Loucy (cell line): ENCODE measurements at regions not wholly inside any gene's neighbourhood (a gene's known extent, or its start where the extent isn't known, plus 50 kb on each side); places are given as distances from the start of the nearest gene placed in this dataset.

Experiments
- H2AFZ ChIP-seq: fragments of 200-600 bp; sonication (generic); 2 replicates; pipeline ENCODE4 v1.6.0; 2016; ENCODE audit warnings: antibody characterized with exemption, mild to moderate bottlenecking, low read length, moderate library complexity
- H3F3A ChIP-seq: fragments of 200-600 bp; 2 replicates; pipeline ENCODE4 v1.6.0; 2016; ENCODE audit warnings: antibody characterized with exemption, low read depth, mild to moderate bottlenecking
- H3K27me3 ChIP-seq: fragments of 200-600 bp; sonication (generic); 2 replicates; pipeline ENCODE4 v1.6.1; 2014; ENCODE audit warnings: low read length, mild to moderate bottlenecking; ENCODE audit not compliant: insufficient read depth, poor library complexity, severe bottlenecking
- H3K36me3 ChIP-seq: fragments of 200-600 bp; sonication (generic); 2 replicates; pipeline ENCODE4 v1.6.1; 2016; ENCODE audit warnings: low read length; ENCODE audit not compliant: insufficient read depth
- H3K4me1 ChIP-seq: fragments of 200-600 bp; sonication (generic); 2 replicates; pipeline ENCODE4 v1.5.1; 2014; ENCODE audit warnings: low read length, mild to moderate bottlenecking; ENCODE audit not compliant: insufficient read depth, poor library complexity, severe bottlenecking
- H3K4me2 ChIP-seq: fragments of 200-600 bp; sonication (generic); 2 replicates; pipeline ENCODE4 v1.6.0; 2014; ENCODE audit warnings: antibody characterized with exemption, low read length, low read depth, mild to moderate bottlenecking; ENCODE audit not compliant: poor library complexity, severe bottlenecking
- H3K4me3 ChIP-seq: fragments of 200-600 bp; sonication (generic); 2 replicates; pipeline ENCODE4 v1.5.1; 2014; ENCODE audit warnings: low read length, mild to moderate bottlenecking, mixed read lengths; ENCODE audit not compliant: poor library complexity, severe bottlenecking
- H3K79me2 ChIP-seq: fragments of 200-600 bp; sonication (generic); 2 replicates; pipeline ENCODE4 v1.6.1; 2014; ENCODE audit warnings: low read length; ENCODE audit not compliant: insufficient read depth
- H3K9ac ChIP-seq: fragments of 200-600 bp; sonication (generic); 2 replicates; pipeline ENCODE4 v1.6.0; 2014; ENCODE audit warnings: mild to moderate bottlenecking, low read depth, low read length, moderate library complexity; ENCODE audit not compliant: poor library complexity, severe bottlenecking
- H3K9me2 ChIP-seq: fragments of 200-600 bp; sonication (generic); replicated peaks from 2 replicates; pipeline ENCODE4 v1.6.1; 2016; ENCODE audit warnings: low read depth, low read length, mixed read lengths
- H3K9me3 ChIP-seq: fragments of 200-600 bp; sonication (generic); 2 replicates; pipeline ENCODE4 v1.6.1; 2014; ENCODE audit warnings: mild to moderate bottlenecking, antibody characterized with exemption, low read length, low read depth; ENCODE audit not compliant: insufficient read depth
- H4K20me1 ChIP-seq: fragments of 200-600 bp; sonication (generic); 2 replicates; pipeline ENCODE4 v1.6.0; 2014; ENCODE audit warnings: antibody characterized with exemption, low read length, mild to moderate bottlenecking; ENCODE audit not compliant: insufficient read depth, poor library complexity, severe bottlenecking
- CTCF ChIP-seq: fragments of 200-600 bp; sonication (generic); conservative IDR thresholded peaks from 2 replicates; pipeline ENCODE4 v1.5.1; 2014; ENCODE audit warnings: mild to moderate bottlenecking, antibody characterized with exemption, low read length
- EZH2phosphoT487 ChIP-seq: fragments of 200-600 bp; IDR thresholded peaks from 2 replicates; pipeline ENCODE4 v1.6.1; 2018; ENCODE audit warnings: antibody characterized with exemption, mild to moderate bottlenecking, moderate library complexity, borderline replicate concordance

GRCh38 chr1:187044411-187044810, 215.7 kb downstream of the PLA2G4A start:
- Histone ChIP-seq H3F3A (no peaks in the 10 kb centered on the region), H3K9ac (no peak overlapping the region), H3K36me3 (no peaks in the 10 kb centered on the region), H2AFZ (no peak overlapping the region), H3K9me2 (no peaks in the 10 kb centered on the region), H3K79me2 (no peaks in the 10 kb centered on the region), H3K4me3 (no peak overlapping the region), H4K20me1 (no peaks in the 10 kb centered on the region), H3K27me3 (no peaks in the 10 kb centered on the region), H3K4me2 (no peak overlapping the region), H3K9me3 (no peaks in the 10 kb centered on the region), H3K4me1 (peaks cover 3% of the 10 kb centered on the region)
- TF ChIP-seq EZH2phosphoT487: no peak
- no peak for TF ChIP-seq CTCF

GRCh38 chr1:187045371-187045770, 216.6 kb downstream of the PLA2G4A start:
- no peaks in the 10 kb centered on the region for H3K4me1 ChIP-seq
- H3K79me2 ChIP-seq: no peaks in the 10 kb centered on the region
- H3K4me2 ChIP-seq: no peak overlapping the region
- H2AFZ ChIP-seq: no peak overlapping the region
- no peaks in the 10 kb centered on the region for H3F3A ChIP-seq
- no peaks in the 10 kb centered on the region for H3K9me2 ChIP-seq
- no peak overlapping the region for H3K4me3 ChIP-seq
- no peaks in the 10 kb centered on the region for H3K36me3 ChIP-seq
- TF ChIP-seq CTCF (no peak), EZH2phosphoT487 (no peak)
- H4K20me1 ChIP-seq: no peaks in the 10 kb centered on the region
- no peaks in the 10 kb centered on the region for H3K9me3 ChIP-seq
- no peaks in the 10 kb centered on the region for H3K27me3 ChIP-seq
- H3K9ac ChIP-seq: no peak overlapping the region

- Histone ChIP-seq H3K9ac (no peak overlapping the region), H3K4me1 (no peaks in the 10 kb centered on the region), H3K9me3 (no peaks in the 10 kb centered on the region), H3K9me2 (no peaks in the 10 kb centered on the region), H3K4me3 (no peak overlapping the region), H3K79me2 (no peaks in the 10 kb centered on the region), H3F3A (no peaks in the 10 kb centered on the region), H3K27me3 (no peaks in the 10 kb centered on the region), H4K20me1 (no peaks in the 10 kb centered on the region), H3K36me3 (no peaks in the 10 kb centered on the region), H3K4me2 (no peak overlapping the region), H2AFZ (no peak overlapping the region)
- no peak for TF ChIP-seq CTCF
- TF ChIP-seq EZH2phosphoT487: no peak
Measured at GRCh38 chr1:187046293-187046692, 217.5 kb downstream of the PLA2G4A start.
